ENCODE measurements at regions not wholly inside any gene's neighbourhood (a gene's known extent, or its start where the extent isn't known, plus 50 kb on each side); places are given as distances from the start of the nearest gene placed in this dataset.

DNA sequence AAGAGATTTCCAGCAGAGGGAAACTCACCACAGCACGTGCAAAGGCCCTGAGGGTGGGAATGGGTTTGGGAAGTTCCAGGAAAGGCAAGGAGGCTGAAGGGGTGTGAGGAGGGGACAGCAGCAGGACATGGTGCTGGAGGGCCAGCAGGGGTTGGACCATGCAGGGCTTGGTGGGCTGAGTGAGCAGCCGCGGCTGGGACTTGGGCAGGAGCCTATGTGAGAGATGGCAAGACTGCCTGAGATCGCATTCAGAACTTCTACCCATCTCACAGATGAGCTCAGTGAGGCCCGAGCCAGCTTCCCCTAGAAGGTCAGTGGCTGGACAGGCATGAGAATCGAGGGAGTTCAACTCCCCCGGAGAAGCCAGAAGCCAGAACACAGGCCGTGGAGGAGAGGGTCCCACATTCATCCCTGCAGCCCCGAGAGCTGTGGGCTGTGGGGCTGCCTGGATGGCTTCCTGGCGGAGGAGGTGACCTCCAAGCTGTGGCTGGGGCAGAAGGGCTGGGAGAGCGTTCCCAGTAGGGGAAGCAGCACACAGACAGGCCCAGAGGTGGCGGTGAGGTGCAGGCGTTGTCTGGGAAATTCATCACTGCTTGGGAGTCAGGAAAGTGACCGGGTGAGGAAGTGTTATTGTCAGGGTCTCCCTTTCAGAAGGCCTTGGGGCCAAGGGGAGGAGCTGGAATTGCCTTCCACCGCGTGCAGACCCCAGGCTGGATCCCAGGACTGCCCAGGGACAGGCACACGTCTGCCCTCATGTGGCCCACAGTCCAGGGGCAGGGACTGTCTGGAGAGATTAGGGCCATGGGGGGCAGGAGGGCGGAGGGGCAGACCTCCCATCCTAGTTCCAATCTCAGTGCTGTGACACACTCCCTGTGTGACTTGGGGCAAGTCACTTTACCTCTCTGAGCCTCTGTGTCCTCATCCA is 103.8 kb downstream of the CEBPB start:
- Histone ChIP-seq H3K9ac (ENCODE audit: low read length in 3 of 3) (no peak overlapping the region), H3K4me1 (ENCODE audit: control insufficient read depth in 2 of 3, insufficient read depth in 2 of 3, low read depth in 1 of 3, low read length in 3 of 3) (peaks cover 0 to 13% (median 6%) of the 10 kb centered on the region in 3 donors), H3K4me3 (ENCODE audit: low read length in 3 of 3) (no peak overlapping the region), H3K27ac (ENCODE audit: low read depth in 2 of 2, low read length in 2 of 2) (peak overlapping the region; percentile 43 to 47), H3K36me3 (ENCODE audit: control insufficient read depth in 2 of 3, insufficient read depth in 3 of 3, low read length in 3 of 3) (no peaks in the 10 kb centered on the region), H3K9me3 (ENCODE audit: control insufficient read depth in 2 of 3, insufficient read depth in 1 of 3, low read length in 3 of 3) (no peaks in the 10 kb centered on the region), H3K27me3 (ENCODE audit: control insufficient read depth, insufficient read depth, low read length) (no peaks in the 10 kb centered on the region)
- TF ChIP-seq, protein P1, sequence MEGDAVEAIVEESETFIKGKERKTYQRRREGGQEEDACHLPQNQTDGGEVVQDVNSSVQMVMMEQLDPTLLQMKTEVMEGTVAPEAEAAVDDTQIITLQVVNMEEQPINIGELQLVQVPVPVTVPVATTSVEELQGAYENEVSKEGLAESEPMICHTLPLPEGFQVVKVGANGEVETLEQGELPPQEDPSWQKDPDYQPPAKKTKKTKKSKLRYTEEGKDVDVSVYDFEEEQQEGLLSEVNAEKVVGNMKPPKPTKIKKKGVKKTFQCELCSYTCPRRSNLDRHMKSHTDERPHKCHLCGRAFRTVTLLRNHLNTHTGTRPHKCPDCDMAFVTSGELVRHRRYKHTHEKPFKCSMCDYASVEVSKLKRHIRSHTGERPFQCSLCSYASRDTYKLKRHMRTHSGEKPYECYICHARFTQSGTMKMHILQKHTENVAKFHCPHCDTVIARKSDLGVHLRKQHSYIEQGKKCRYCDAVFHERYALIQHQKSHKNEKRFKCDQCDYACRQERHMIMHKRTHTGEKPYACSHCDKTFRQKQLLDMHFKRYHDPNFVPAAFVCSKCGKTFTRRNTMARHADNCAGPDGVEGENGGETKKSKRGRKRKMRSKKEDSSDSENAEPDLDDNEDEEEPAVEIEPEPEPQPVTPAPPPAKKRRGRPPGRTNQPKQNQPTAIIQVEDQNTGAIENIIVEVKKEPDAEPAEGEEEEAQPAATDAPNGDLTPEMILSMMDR (IDR thresholded peaks at IDR 0.05; ENCODE audit: borderline replicate concordance, extremely low read depth, insufficient read depth), result no peak
- intact Hi-C loops (cut with DNase I), result no loop called here
- DNase-seq (peak in 1 of 5 donors; percentile 63), FAIRE-seq (no peak)

DNA sequence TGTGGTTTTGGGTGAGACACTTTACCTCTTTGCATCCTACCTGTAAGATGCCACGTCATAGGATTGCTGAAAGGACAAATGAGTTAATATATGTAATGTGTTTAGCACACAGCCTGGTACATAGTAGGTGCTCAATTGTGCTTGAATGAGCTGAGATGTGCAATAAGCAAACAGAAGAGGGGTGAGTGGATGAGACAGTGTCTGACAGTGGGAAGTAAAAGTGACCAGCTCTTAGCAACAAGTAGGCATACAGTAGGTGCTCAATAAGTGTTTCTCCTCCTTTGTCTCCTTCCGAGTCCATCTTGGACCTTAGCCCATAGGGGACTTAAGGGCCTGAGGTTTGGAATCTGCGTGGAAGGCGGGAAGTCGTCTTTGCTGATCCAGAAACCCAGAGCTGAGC is 104.7 kb downstream of the CEBPB start:
- H3K9ac ChIP-seq (ENCODE audit: low read length in 3 of 3), result no peak overlapping the region
- H3K27ac ChIP-seq (ENCODE audit: low read depth in 2 of 2, low read length in 2 of 2), result no peak overlapping the region
- intact Hi-C loops (cut with DNase I), result no loop called here
- no peaks in the 10 kb centered on the region for H3K27me3 ChIP-seq (ENCODE audit: control insufficient read depth, insufficient read depth, low read length)
- peaks cover 0 to 13% (median 6%) of the 10 kb centered on the region in 3 donors for H3K4me1 ChIP-seq (ENCODE audit: control insufficient read depth in 2 of 3, insufficient read depth in 2 of 3, low read depth in 1 of 3, low read length in 3 of 3)
- H3K9me3 ChIP-seq (ENCODE audit: control insufficient read depth in 2 of 3, insufficient read depth in 1 of 3, low read length in 3 of 3), result no peaks in the 10 kb centered on the region
- TF ChIP-seq, protein P1 (IDR thresholded peaks at IDR 0.05; ENCODE audit: borderline replicate concordance, extremely low read depth, insufficient read depth), result no peak
- FAIRE-seq (no peak), DNase-seq (no peak)
- no peaks in the 10 kb centered on the region for H3K36me3 ChIP-seq (ENCODE audit: control insufficient read depth in 2 of 3, insufficient read depth in 3 of 3, low read length in 3 of 3)
- H3K4me3 ChIP-seq (ENCODE audit: low read length in 3 of 3), result no peak overlapping the region

DNA sequence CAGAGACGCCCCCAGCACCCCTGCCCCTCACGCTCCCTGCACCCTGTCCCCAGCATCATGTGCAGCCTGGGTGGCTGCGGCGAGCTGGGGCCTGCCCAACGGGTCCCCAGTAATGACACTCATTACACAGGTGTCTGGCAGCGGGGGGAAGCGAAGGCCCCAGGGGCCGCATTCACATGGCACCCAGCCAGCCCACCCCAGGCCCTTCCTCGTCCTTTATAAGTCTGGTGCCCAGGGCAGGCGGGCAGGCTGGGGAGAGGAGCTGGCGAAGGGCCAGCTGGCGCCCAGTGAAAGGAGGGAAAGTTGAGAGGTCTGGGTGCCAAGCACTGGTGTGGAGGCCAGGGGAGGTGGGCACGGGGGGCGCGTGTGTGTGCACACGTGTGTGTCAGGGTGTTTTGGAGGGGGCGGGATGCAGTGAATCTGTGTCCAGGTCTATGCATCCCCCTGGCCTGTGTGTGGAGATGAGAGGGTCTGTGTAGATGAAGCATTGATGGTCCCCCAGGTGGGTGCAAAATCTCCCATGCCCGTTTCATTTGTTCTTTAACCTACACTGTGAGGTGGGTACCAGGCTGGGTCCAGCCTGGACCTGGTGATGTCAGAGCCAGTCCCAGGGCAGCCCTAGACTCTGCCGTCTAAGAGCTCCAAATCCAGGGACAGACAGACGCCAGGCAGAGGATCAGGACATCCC is 105.3 kb downstream of the CEBPB start:
- intact Hi-C loops (cut with DNase I), result no loop called here
- Histone ChIP-seq H3K9ac (ENCODE audit: low read length in 3 of 3) (no peak overlapping the region), H3K4me1 (ENCODE audit: control insufficient read depth in 2 of 3, insufficient read depth in 2 of 3, low read depth in 1 of 3, low read length in 3 of 3) (peaks cover 0 to 13% (median 6%) of the 10 kb centered on the region in 3 donors), H3K9me3 (ENCODE audit: control insufficient read depth in 2 of 3, insufficient read depth in 1 of 3, low read length in 3 of 3) (no peaks in the 10 kb centered on the region), H3K4me3 (ENCODE audit: low read length in 3 of 3) (no peak overlapping the region), H3K36me3 (ENCODE audit: control insufficient read depth in 2 of 3, insufficient read depth in 3 of 3, low read length in 3 of 3) (no peaks in the 10 kb centered on the region), H3K27me3 (ENCODE audit: control insufficient read depth, insufficient read depth, low read length) (no peaks in the 10 kb centered on the region), H3K27ac (ENCODE audit: low read depth in 2 of 2, low read length in 2 of 2) (no peak overlapping the region)
- TF ChIP-seq, protein P1 (IDR thresholded peaks at IDR 0.05; ENCODE audit: borderline replicate concordance, extremely low read depth, insufficient read depth), result no peak
- no peak for FAIRE-seq
- peak in 1 of 5 donors; percentile 84 for DNase-seq

All from kidney (tissue), 13 donors.